PC-3 (cell line): ENCODE measurements at regions not wholly inside any gene's neighbourhood (a gene's known extent, or its start where the extent isn't known, plus 50 kb on each side); places are given as distances from the start of the nearest gene placed in this dataset.

Experiments used
- ATAC-seq: fragments of 200-7000 bp; cut with Tn5 transposase; 2 replicates; pipeline ENCODE4 v1.9.1; 2020; ENCODE audit warnings: mild to moderate bottlenecking, moderate library complexity
- BruUV-seq: library from RNA; stranded (reverse); fragments of 400-500 nt; replicated peaks from 2 replicates; lab custom pipeline; 2021; lab: Mats Ljungman, UMichigan
- CTCF ChIA-PET: fragments of 300-600 bp; sonication (Branson Sonifier 250); formaldehyde crosslinking; loops from one replicate; lab custom pipeline; 2022; ENCODE audit warnings: antibody characterized with exemption; lab: Charles Lee
- POLR2A ChIA-PET: fragments of 300-600 bp; sonication (Branson Sonifier 250); formaldehyde crosslinking; loops from one replicate; lab custom pipeline; 2022; ENCODE audit warnings: antibody characterized with exemption; ENCODE audit not compliant: unreplicated experiment; lab: Charles Lee
- DNase-seq: peaks from one replicate; pipeline ENCODE4 v3.0.0-alpha.2; 2015
- H2AFZ ChIP-seq: fragments of 300-600 bp; sonication (generic); 2 replicates; pipeline ENCODE4 v1.6.0; 2016; ENCODE audit warnings: antibody characterized with exemption, low read length
- H3F3A ChIP-seq: fragments of 300-600 bp; sonication (generic); one replicate; pipeline ENCODE4 v1.6.0; 2017; ENCODE audit warnings: antibody characterized with exemption, low read length, control low read depth, mild to moderate bottlenecking; ENCODE audit not compliant: unreplicated experiment
- H3K27ac ChIP-seq: fragments of 300-600 bp; sonication (generic); 2 replicates; pipeline ENCODE4 v1.5.1; 2016; ENCODE audit warnings: mild to moderate bottlenecking, low read length
- H3K27me3 ChIP-seq: fragments of 300-600 bp; sonication (generic); 2 replicates; pipeline ENCODE4 v1.6.1; 2016; ENCODE audit warnings: low read length, mixed read lengths
- H3K36me3 ChIP-seq: fragments of 300-600 bp; sonication (generic); 2 replicates; pipeline ENCODE4 v1.6.1; 2016; ENCODE audit warnings: low read depth, mixed run types, low read length, mixed read lengths
- H3K4me1 ChIP-seq: fragments of 300-600 bp; sonication (generic); 2 replicates; pipeline ENCODE4 v1.5.1; 2016; ENCODE audit warnings: low read length; ENCODE audit not compliant: insufficient read depth
- H3K4me2 ChIP-seq: fragments of 300-600 bp; sonication (generic); 2 replicates; pipeline ENCODE4 v1.6.0; 2016; ENCODE audit warnings: low read length
- H3K4me3 ChIP-seq: fragments of 300-600 bp; sonication (generic); 2 replicates; pipeline ENCODE4 v1.5.1; 2016; ENCODE audit warnings: mild to moderate bottlenecking, low read length, mixed read lengths
- H3K79me2 ChIP-seq: fragments of 300-600 bp; sonication (generic); 2 replicates; pipeline ENCODE4 v1.6.1; 2017; ENCODE audit warnings: low read length, mixed read lengths
- H3K9ac ChIP-seq: fragments of 300-600 bp; sonication (generic); 2 replicates; pipeline ENCODE4 v1.6.0; 2016; ENCODE audit warnings: mild to moderate bottlenecking, low read length
- H3K9me2 ChIP-seq: fragments of 300-600 bp; sonication (generic); replicated peaks from 2 replicates; pipeline ENCODE4 v1.6.1; 2016; ENCODE audit warnings: mixed run types, low read length, mixed read lengths
- H3K9me3 ChIP-seq: fragments of 300-600 bp; sonication (generic); 2 replicates; pipeline ENCODE4 v1.6.1; 2016; ENCODE audit warnings: low read length, mixed read lengths
- H4K20me1 ChIP-seq: fragments of 300-600 bp; sonication (generic); 2 replicates; pipeline ENCODE4 v1.6.1; 2016; ENCODE audit warnings: low read length, mixed read lengths
- CTCF ChIP-seq: fragments of 300-600 bp; sonication (generic); conservative IDR thresholded peaks from 2 replicates; pipeline ENCODE4 v1.5.1; 2017; ENCODE audit warnings: antibody characterized with exemption, low read depth, mild to moderate bottlenecking, low read length
- EZH2 ChIP-seq: fragments of 300-600 bp; sonication (generic); IDR thresholded peaks from one replicate; pipeline ENCODE4 v1.6.1; 2017; ENCODE audit warnings: antibody characterized with exemption, mild to moderate bottlenecking, low read length; ENCODE audit not compliant: unreplicated experiment
- EZH2phosphoT487 ChIP-seq: fragments of 300-600 bp; sonication (generic); IDR thresholded peaks from 2 replicates; pipeline ENCODE4 v1.6.1; 2018; ENCODE audit warnings: mild to moderate bottlenecking, antibody characterized with exemption, low read length, borderline replicate concordance
- intact Hi-C: fragments of 100-400 bp; cut with micrococcal nuclease; formaldehyde crosslinking; loops from 2 replicates; pipeline ENCODE4 v1.9.0; 2023

GRCh38 chr5:86929123-86929766 lies 311.5 kb downstream of the COX7C start:
- no peak for TF ChIP-seq CTCF
- no peak for TF ChIP-seq EZH2phosphoT487
- no peak for TF ChIP-seq EZH2
- CTCF ChIA-PET = no interaction called here

GRCh38 chr5:86951761-86952160 lies 315.9 kb upstream of the RASA1 start:
- Histone ChIP-seq H3F3A (no peaks in the 10 kb centered on the region), H3K4me3 (no peak overlapping the region), H3K9me2 (no peaks in the 10 kb centered on the region), H3K79me2 (no peaks in the 10 kb centered on the region), H3K9ac (no peak overlapping the region), H3K9me3 (no peaks in the 10 kb centered on the region), H3K27ac (no peak overlapping the region), H3K4me2 (no peak overlapping the region), H2AFZ (no peak overlapping the region), H4K20me1 (no peaks in the 10 kb centered on the region), H3K36me3 (no peaks in the 10 kb centered on the region), H3K27me3 (no peaks in the 10 kb centered on the region), H3K4me1 (no peaks in the 10 kb centered on the region)
- intact Hi-C loops = no loop called here
- BruUV-seq = no TSS peak
- CTCF ChIA-PET = no interaction called here
- ATAC-seq (no peak), DNase-seq (no peak)
- POLR2A ChIA-PET = no interaction called here
- TF ChIP-seq EZH2 = no peak
- no peak for TF ChIP-seq CTCF
- no peak for TF ChIP-seq EZH2phosphoT487

More at GRCh38 chr5:86929123-86929766, 311.5 kb downstream of the COX7C start:
- Histone ChIP-seq H3F3A (no peaks in the 10 kb centered on the region), H3K27ac (no peak overlapping the region), H3K4me2 (no peak overlapping the region), H3K9me2 (no peaks in the 10 kb centered on the region), H2AFZ (no peak overlapping the region), H4K20me1 (no peaks in the 10 kb centered on the region), H3K36me3 (no peaks in the 10 kb centered on the region), H3K9me3 (no peaks in the 10 kb centered on the region), H3K27me3 (peaks cover 3% of the 10 kb centered on the region), H3K9ac (no peak overlapping the region), H3K4me3 (no peak overlapping the region), H3K79me2 (no peaks in the 10 kb centered on the region), H3K4me1 (no peaks in the 10 kb centered on the region)
- ATAC-seq = no peak
- no TSS peak for BruUV-seq
- intact Hi-C loops = no loop called here
- no peak for DNase-seq
- POLR2A ChIA-PET = no interaction called here

- H3K4me2 ChIP-seq = no peak overlapping the region
- TF ChIP-seq EZH2 (no peak), CTCF (no peak), EZH2phosphoT487 (no peak)
- no TSS peak for BruUV-seq
- no peaks in the 10 kb centered on the region for H3K36me3 ChIP-seq
- no peaks in the 10 kb centered on the region for H4K20me1 ChIP-seq
- no peak overlapping the region for H3K9ac ChIP-seq
- no peaks in the 10 kb centered on the region for H3K9me2 ChIP-seq
- peaks cover 26% of the 10 kb centered on the region for H3K4me1 ChIP-seq
- CTCF ChIA-PET = interaction anchor here (0.6 kb wide), 1 partner anchor 47 kb away, joined by 5 read pairs; no protein-coding TSS in a partner anchor
- intact Hi-C loops = loop anchor here (5.0 kb wide), 2 partner anchors 148 to 348 kb away; partner anchors contain the start of gene COX7C
- no peaks in the 10 kb centered on the region for H3K9me3 ChIP-seq
- H3K4me3 ChIP-seq = no peak overlapping the region
- no peaks in the 10 kb centered on the region for H3K27me3 ChIP-seq
- no peak overlapping the region for H2AFZ ChIP-seq
- DNase-seq = no peak
- H3F3A ChIP-seq = peaks cover 4% of the 10 kb centered on the region
- no peak overlapping the region for H3K27ac ChIP-seq
- H3K79me2 ChIP-seq = no peaks in the 10 kb centered on the region
- POLR2A ChIA-PET = no interaction called here
- no peak for ATAC-seq
These were observed 302.8 kb upstream of the RASA1 start for GRCh38 chr5:86964889-86965288.
